Ecto neural progenitor cell (in vitro differentiated cells): ENCODE measurements at regions not wholly inside any gene's neighbourhood (a gene's known extent, or its start where the extent isn't known, plus 50 kb on each side); places are given as distances from the start of the nearest gene placed in this dataset.

Experiments used
- DNase-seq: peaks from one replicate; pipeline ENCODE4 v3.0.0-alpha.2; 2018; ENCODE audit warnings: low spot score

- no peak for DNase-seq
Observed at GRCh38 chr18:40662898-40663437, 1292.1 kb upstream of the PIK3C3 start.

GRCh38 chr18:40653682-40654081 is 1301.4 kb upstream of the PIK3C3 start:
- DNase-seq = no peak

- DNase-seq = no peak
Observed at GRCh38 chr18:40652321-40652720, 1302.7 kb upstream of the PIK3C3 start.

- DNase-seq = no peak
Observed at GRCh38 chr18:40651163-40651562, 1303.9 kb upstream of the PIK3C3 start.

- DNase-seq = no peak
Observed at GRCh38 chr18:40642692-40643229, 1312.3 kb upstream of the PIK3C3 start.

GRCh38 chr18:40631319-40631718 is 1323.7 kb upstream of the PIK3C3 start:
- DNase-seq = no peak

- no peak for DNase-seq
Observed at GRCh38 chr18:40630496-40630895, 1324.5 kb upstream of the PIK3C3 start.

- no peak for DNase-seq
Observed at GRCh38 chr18:40624959-40625358, 1330.1 kb upstream of the PIK3C3 start.

- no peak for DNase-seq
Observed at GRCh38 chr18:40613721-40614120, 1341.3 kb upstream of the PIK3C3 start.

GRCh38 chr18:40612356-40612755 is 1342.7 kb upstream of the PIK3C3 start:
- DNase-seq = no peak

GRCh38 chr18:40608226-40608625 is 1346.8 kb upstream of the PIK3C3 start:
- DNase-seq = no peak

GRCh38 chr18:40607542-40608148 is 1347.4 kb upstream of the PIK3C3 start:
- no peak for DNase-seq

- no peak for DNase-seq
Observed at GRCh38 chr18:40606996-40607395, 1348.0 kb upstream of the PIK3C3 start.

GRCh38 chr18:40583671-40584070 is 1371.4 kb upstream of the PIK3C3 start:
- no peak for DNase-seq

GRCh38 chr18:40582105-40582504 is 1372.9 kb upstream of the PIK3C3 start:
- no peak for DNase-seq

- no peak for DNase-seq
Observed at GRCh38 chr18:40577981-40578365, 1377.1 kb upstream of the PIK3C3 start.

- DNase-seq = no peak
Observed at GRCh38 chr18:40577239-40577980, 1377.6 kb upstream of the PIK3C3 start.

GRCh38 chr18:40576507-40577115 is 1378.4 kb upstream of the PIK3C3 start:
- DNase-seq = no peak

- no peak for DNase-seq
Observed at GRCh38 chr18:40570615-40571014, 1384.4 kb upstream of the PIK3C3 start.

GRCh38 chr18:40569605-40570004 is 1385.4 kb upstream of the PIK3C3 start:
- DNase-seq = no peak

- DNase-seq = no peak
Observed at GRCh38 chr18:40566510-40566844, 1388.6 kb upstream of the PIK3C3 start.

- DNase-seq = no peak
Observed at GRCh38 chr18:40565805-40566509, 1389.1 kb upstream of the PIK3C3 start.
